ENCODE measurements at regions not wholly inside any gene's neighbourhood (a gene's known extent, or its start where the extent isn't known, plus 50 kb on each side); places are given as distances from the start of the nearest gene placed in this dataset.

DNA sequence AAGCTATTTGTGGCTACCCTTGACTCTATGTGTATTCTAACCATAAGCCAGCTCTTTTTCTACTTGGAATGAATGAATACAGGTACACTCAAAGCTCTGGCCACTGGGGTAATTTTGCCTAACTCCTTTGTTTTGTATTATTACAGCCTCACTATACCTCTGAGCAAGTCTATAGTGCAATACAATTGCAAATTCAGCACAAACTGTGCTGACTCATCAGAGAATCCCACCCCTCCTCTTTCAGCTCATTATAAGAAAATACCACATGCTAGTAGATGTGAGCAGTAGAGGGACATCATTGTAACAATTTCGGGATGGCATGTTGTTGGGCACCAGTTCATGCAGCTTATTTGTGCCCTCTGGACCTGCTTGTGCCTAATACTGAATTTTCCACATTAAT, 1382.2 kb downstream of the SLITRK5 start:
- H2BK15ac ChIP-seq (ENCODE audit: low read depth, low read length), result no peak overlapping the region
- ChIA-PET POLR2A (ENCODE audit: unreplicated experiment) (no interaction called here), CTCF (no interaction called here)
- H3K14ac ChIP-seq (replicated peaks; ENCODE audit: low read depth, low read length), result no peak overlapping the region
- H3K27me3 ChIP-seq (ENCODE audit: control insufficient read depth, insufficient read depth, low read length), result no peaks in the 10 kb centered on the region
- H2BK5ac ChIP-seq (ENCODE audit: low read depth, low read length, poor library complexity, severe bottlenecking), result no peak overlapping the region
- H4K5ac ChIP-seq (ENCODE audit: low read depth, low read length), result no peak overlapping the region
- peaks cover 2% of the 10 kb centered on the region; the same call in 1 of the 2 replicates for H3K9me3 ChIP-seq (ENCODE audit: control insufficient read depth, insufficient read depth, low read length)
- no TSS peak for BruUV-seq (replicated peaks)
- H3K27ac ChIP-seq (ENCODE audit: insufficient read depth, low read length), result no peak overlapping the region
- ATAC-seq (ENCODE audit: low read depth), result no peak
- no peak overlapping the region for H4K91ac ChIP-seq (ENCODE audit: insufficient read depth, low read depth, low read length)
- H2AFZ ChIP-seq (replicated peaks; ENCODE audit: low read length, poor library complexity), result no peak overlapping the region
- no peaks in the 10 kb centered on the region for H3K4me1 ChIP-seq (ENCODE audit: control insufficient read depth, insufficient read depth, low read length)
- no peak overlapping the region for H2AK5ac ChIP-seq (ENCODE audit: low read depth, low read length)
- H2BK20ac ChIP-seq (ENCODE audit: low read depth, low read length), result no peak overlapping the region
- H3K4me3 ChIP-seq (ENCODE audit: insufficient read depth, low read depth, low read length), result no peak overlapping the region
- H3K56ac ChIP-seq (ENCODE audit: extremely low read depth, insufficient read depth, low read length), result no peak overlapping the region
- no peak for TF ChIP-seq ELK1 (IDR thresholded peaks at IDR 0.05; ENCODE audit: borderline replicate concordance, low read depth, low read length)
- no peak for TF ChIP-seq MXI1 (IDR thresholded peaks at IDR 0.05; ENCODE audit: borderline replicate concordance, low read depth, low read length)
- TF ChIP-seq MAFK (IDR thresholded peaks at IDR 0.05; ENCODE audit: low read depth, low read length), result no peak
- no peaks in the 10 kb centered on the region for H4K20me1 ChIP-seq (ENCODE audit: insufficient read depth, low read length)
- H2AK9ac ChIP-seq (replicated peaks; ENCODE audit: low read depth, low read length, poor library complexity), result no peak overlapping the region
- no peak overlapping the region for H3K9ac ChIP-seq (ENCODE audit: low read depth, low read length)
- no peak overlapping the region for H3K18ac ChIP-seq (ENCODE audit: low read depth, low read length)
- intact Hi-C loops (cut with micrococcal nuclease), result no loop called here
- in situ Hi-C loops (cut with MboI; ENCODE audit: low sequenced_read_pairs), result no loop called here
- no peak overlapping the region for H3K23ac ChIP-seq (ENCODE audit: low read depth, low read length)
- H4K8ac ChIP-seq (ENCODE audit: low read depth in 2 of 2, low read length in 2 of 2), result no peak overlapping the region
- H3K9me1 ChIP-seq (ENCODE audit: insufficient read depth, low read length), result no peaks in the 10 kb centered on the region
- WGBS, 2 experiments (ENCODE audit: extremely low coverage in 2 of 2, insufficient read length in 1 of 2), result no CpG with 5 or more reads among the region's 1 CpG
- H3K4me2 ChIP-seq (ENCODE audit: low read depth, low read length), result no peak overlapping the region
- H2BK120ac ChIP-seq (ENCODE audit: low read depth, low read length), result no peak overlapping the region
- H3K4ac ChIP-seq (ENCODE audit: low read depth, low read length), result no peak overlapping the region
- no peaks in the 10 kb centered on the region for H3K79me1 ChIP-seq (ENCODE audit: low read depth in 1 of 2, low read length in 2 of 2)
- dilution Hi-C loops (cut with HindIII; ENCODE audit: low sequenced_read_pairs, unreplicated experiment), result no loop called here
- H3K36me3 ChIP-seq (ENCODE audit: control insufficient read depth, insufficient read depth, low read length), result no peaks in the 10 kb centered on the region
- no peak for DNase-seq

Data from IMR-90 (cell line).